GM21390 (cell line): ENCODE measurements at regions not wholly inside any gene's neighbourhood (a gene's known extent, or its start where the extent isn't known, plus 50 kb on each side); places are given as distances from the start of the nearest gene placed in this dataset.

Experiments used
- ATAC-seq: cut with Tn5 transposase; IDR thresholded peaks from one replicate; pipeline ENCODE4 v1.9.1; 2021; ENCODE audit not compliant: unreplicated experiment

DNA sequence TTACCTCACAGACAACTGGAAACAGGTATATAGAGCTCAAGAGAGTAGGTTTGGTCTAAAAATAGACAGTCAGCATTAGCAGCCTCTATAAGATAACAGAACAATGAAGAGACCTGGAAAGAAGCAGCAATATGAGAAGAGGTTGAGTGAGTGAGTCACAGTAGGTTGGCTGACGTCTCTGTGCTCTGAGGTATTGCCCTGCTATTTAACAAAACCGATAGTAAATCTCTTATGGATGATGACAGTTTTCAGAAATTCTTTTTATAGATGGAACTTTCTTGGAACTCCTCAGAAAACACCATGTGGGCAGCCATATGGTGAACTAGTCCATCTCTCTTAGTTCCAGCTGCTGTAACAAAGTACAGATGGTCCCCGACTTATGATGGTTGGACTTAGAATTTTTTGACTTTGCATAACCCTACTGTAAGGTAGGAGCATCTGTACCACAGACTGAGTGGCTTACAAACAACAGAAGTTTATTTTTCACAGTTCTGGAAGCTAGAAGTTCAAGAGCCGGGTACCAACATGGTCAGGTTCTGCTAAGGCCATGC lies 123.5 kb downstream of the MBD2 start:
- ATAC-seq: no peak

DNA sequence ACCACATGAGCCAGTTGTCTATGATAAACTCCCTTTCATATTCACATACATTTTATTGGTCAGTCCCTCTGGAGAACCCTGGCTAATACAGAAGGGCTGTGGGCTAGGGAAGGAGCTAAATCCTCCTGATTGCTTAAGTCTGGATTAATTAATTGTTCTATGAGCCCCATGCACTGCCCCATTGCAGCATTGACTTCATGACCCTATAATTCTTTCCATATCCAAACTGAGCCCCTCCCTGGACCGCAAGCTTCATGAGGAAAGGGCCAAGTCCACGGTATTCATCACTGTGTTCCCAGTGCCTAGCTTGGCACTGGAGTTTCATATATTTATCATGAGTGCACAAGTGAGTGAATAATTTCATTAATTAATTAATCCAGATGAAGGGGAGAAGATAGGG lies 124.0 kb downstream of the MBD2 start:
- no peak for ATAC-seq

GRCh38 chr18:54094474-54094873 lies 130.0 kb downstream of the MBD2 start:
- ATAC-seq: peak; percentile 55

- ATAC-seq: no peak
These were observed 133.6 kb downstream of the MBD2 start for GRCh38 chr18:54090856-54091255.

GRCh38 chr18:54089749-54090459 lies 134.6 kb downstream of the MBD2 start:
- ATAC-seq: no peak

GRCh38 chr18:54086863-54087262 lies 137.6 kb downstream of the MBD2 start:
- ATAC-seq: no peak

DNA sequence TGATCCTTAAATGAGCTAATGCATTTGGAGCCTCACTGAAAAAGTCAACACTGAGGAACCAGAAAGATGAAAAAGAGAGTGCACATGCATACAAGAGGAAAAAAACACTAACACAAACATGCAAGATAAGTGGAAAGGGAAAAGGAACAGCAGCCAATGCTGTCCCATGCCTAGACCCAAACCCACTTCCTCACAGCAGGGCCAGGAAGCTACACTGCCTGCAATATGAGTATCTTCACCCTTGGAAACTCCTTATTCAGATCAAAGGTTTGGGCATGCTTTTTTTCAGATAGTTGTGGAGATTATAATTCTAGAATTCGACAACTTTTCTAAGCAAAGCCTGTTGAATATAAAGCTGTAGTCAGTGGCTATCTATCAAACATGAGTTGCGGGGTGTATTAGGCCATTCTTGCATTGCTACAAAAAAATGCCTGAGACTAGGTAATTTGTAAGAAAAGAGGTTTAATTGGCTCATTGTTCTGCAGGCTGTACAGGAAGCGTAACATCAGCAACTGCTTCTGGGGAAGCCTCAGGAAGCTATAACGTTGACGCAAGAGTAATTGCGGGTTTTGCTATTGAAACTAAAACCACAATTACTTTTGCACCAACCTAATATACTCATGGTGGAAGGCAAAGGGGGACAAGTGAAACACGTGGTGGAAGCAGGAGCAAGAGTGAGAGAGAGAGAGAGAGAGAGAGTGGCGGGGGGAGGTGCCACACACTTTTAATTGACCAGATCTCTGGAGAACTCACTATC lies 138.2 kb downstream of the MBD2 start:
- peak; percentile 85 for ATAC-seq

DNA sequence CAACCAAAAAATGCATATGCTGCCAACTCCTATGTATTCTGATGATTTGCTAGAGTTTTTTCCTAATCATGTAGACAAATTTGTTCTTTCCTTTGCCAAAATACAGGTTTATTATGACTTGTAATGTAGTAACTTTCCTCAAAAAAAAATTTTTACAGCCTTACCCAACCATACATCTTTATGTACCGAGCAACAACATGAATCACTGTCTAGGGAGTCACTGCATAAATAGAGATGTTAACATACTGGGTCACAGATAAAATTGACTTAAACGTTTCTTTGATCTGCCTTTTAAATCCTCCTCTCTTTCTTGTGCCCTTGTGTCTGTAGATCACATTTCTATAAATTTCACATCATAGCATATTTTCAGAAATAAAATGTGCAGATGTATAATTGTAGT lies 143.6 kb downstream of the MBD2 start:
- no peak for ATAC-seq

- ATAC-seq: no peak
These were observed 148.3 kb downstream of the MBD2 start for GRCh38 chr18:54076166-54076565.

DNA sequence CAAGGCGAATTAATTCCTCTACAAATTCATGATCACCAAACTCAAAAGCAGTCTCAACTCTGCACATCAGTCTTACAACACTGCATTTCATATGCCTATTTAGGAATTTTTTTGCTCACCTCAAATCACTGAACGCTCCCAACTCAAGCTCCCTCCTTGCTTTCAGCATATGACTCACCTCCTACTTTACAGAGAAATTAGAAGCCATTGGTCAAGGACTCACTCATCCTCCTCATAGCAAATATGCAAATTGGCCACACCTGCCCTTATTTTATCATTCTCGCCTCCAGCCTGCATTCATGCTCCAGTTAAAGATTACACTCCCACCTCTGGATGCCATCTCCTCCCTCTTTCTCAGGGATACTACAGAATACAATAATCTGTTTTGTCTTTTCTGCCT lies 148.8 kb downstream of the MBD2 start:
- ATAC-seq: no peak

DNA sequence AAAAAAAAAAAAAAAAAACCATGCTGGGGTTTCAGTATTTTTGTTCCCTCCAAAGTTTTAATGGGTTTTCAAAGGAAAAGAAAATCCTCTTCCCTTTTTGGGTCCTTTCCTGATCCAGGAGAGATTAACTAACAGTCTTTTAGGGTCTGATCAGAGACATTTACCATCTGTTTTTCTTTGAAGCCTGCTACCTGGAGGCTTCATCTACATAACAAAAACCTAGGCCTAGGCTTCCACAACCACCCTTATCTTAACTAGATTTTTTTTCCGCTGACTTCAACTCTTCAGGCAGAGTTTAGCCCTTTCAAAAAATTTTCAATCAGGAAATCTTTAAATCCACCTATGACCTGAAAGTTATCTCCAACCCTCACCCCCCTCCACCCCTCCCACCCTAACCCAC lies 154.7 kb downstream of the MBD2 start:
- no peak for ATAC-seq

- no peak for ATAC-seq
These were observed 164.0 kb downstream of the MBD2 start for GRCh38 chr18:54060343-54061005.

- no peak for ATAC-seq
These were observed 171.6 kb downstream of the MBD2 start for GRCh38 chr18:54052732-54053429.

DNA sequence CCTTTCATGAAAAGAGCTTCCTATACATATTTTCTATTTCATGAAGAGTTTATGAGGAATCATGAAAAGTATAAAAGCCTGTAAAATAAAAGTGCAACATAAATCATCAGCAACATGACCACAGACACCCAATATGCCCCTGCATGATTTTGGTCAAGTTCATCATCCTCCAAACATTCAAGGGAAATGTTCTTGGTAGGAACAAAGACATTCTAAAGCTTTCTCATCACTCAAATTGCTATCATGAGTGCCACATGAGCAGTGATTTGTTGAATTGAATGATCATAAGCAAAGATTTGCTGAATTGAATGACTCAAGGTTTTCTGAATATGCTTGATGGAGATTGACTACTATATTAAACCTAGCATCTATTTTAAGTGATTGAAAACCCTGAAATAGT lies 172.2 kb downstream of the MBD2 start:
- no peak for ATAC-seq

- no peak for ATAC-seq
These were observed 180.8 kb downstream of the MBD2 start for GRCh38 chr18:54043484-54044251.

- no peak for ATAC-seq
These were observed 188.5 kb downstream of the MBD2 start for GRCh38 chr18:54035927-54036326.

GRCh38 chr18:54033052-54033451 lies 191.4 kb downstream of the MBD2 start:
- ATAC-seq: no peak

GRCh38 chr18:54032412-54032811 lies 192.1 kb downstream of the MBD2 start:
- ATAC-seq: no peak

GRCh38 chr18:54031243-54031642 lies 193.2 kb downstream of the MBD2 start:
- no peak for ATAC-seq

- ATAC-seq: no peak
These were observed 194.0 kb downstream of the MBD2 start for GRCh38 chr18:54030434-54030833.
